Inflammatory macrophage treated with lipopolysaccharide for 1 hour (primary cell): ENCODE measurements at regions not wholly inside any gene's neighbourhood (a gene's known extent, or its start where the extent isn't known, plus 50 kb on each side); places are given as distances from the start of the nearest gene placed in this dataset.

ENCODE experiments used
- DNase-seq, 2 donors: peaks; one replicate each; pipeline ENCODE4 v3.0.0-alpha.2; 2020 to 2022

- DNase-seq = no peak
Observed at GRCh38 chr6:54646069-54646950, 200.3 kb upstream of the FAM83B start.

GRCh38 chr6:54646951-54647664 lies 199.5 kb upstream of the FAM83B start:
- DNase-seq = no peak

GRCh38 chr6:54654381-54654780 lies 192.2 kb upstream of the FAM83B start:
- no peak for DNase-seq

GRCh38 chr6:54655162-54655561 lies 191.4 kb upstream of the FAM83B start:
- no peak for DNase-seq

GRCh38 chr6:54665278-54665677 lies 181.3 kb upstream of the FAM83B start:
- no peak for DNase-seq

- DNase-seq = no peak
Observed at GRCh38 chr6:54680531-54680930, 166.0 kb upstream of the FAM83B start.

- no peak for DNase-seq
Observed at GRCh38 chr6:54681267-54681666, 165.3 kb upstream of the FAM83B start.

- no peak for DNase-seq
Observed at GRCh38 chr6:54681987-54682386, 164.6 kb upstream of the FAM83B start.

GRCh38 chr6:54689620-54690019 lies 157.0 kb upstream of the FAM83B start:
- DNase-seq = no peak

- DNase-seq = no peak
Observed at GRCh38 chr6:54690596-54690995, 156.0 kb upstream of the FAM83B start.

GRCh38 chr6:54694928-54695532 lies 151.5 kb upstream of the FAM83B start:
- no peak for DNase-seq

GRCh38 chr6:54695815-54696214 lies 150.8 kb upstream of the FAM83B start:
- peak in 1 of 2 donors; percentile 2 for DNase-seq

GRCh38 chr6:54697424-54697823 lies 149.1 kb upstream of the FAM83B start:
- DNase-seq = no peak

- DNase-seq = no peak
Observed at GRCh38 chr6:54698974-54699373, 147.6 kb upstream of the FAM83B start.

- no peak for DNase-seq
Observed at GRCh38 chr6:54700158-54700557, 146.4 kb upstream of the FAM83B start.

GRCh38 chr6:54702772-54703171 lies 143.8 kb upstream of the FAM83B start:
- no peak for DNase-seq

GRCh38 chr6:54706391-54706790 lies 140.2 kb upstream of the FAM83B start:
- DNase-seq = no peak

GRCh38 chr6:54706844-54707605 lies 139.5 kb upstream of the FAM83B start:
- DNase-seq = no peak

- DNase-seq = no peak
Observed at GRCh38 chr6:54710456-54710855, 136.1 kb upstream of the FAM83B start.

- no peak for DNase-seq
Observed at GRCh38 chr6:54716010-54716409, 130.6 kb upstream of the FAM83B start.

GRCh38 chr6:54716877-54717276 lies 129.7 kb upstream of the FAM83B start:
- DNase-seq = no peak

- peak; percentile 18 to 89 for DNase-seq
Observed at GRCh38 chr6:54717849-54718455, 128.6 kb upstream of the FAM83B start.
